ENCODE measurements at regions not wholly inside any gene's neighbourhood (a gene's known extent, or its start where the extent isn't known, plus 50 kb on each side); places are given as distances from the start of the nearest gene placed in this dataset.

DNA sequence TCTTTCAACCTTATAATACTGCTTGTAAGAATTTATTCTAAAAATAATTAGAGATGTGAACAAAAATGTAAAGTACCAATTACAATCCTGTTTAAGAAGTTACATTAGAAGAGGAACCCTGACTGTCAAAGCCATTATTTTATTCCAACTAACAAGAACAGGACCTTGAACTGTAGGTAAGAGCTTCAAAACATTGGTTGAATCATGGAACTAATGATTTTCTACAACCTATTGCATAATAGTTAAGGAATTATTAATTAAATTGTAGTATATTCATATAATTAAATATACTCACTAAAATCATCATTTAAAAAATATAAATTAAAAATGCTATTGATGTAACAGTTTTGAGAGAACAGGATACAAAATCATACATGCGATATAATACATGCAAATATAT, 649.4 kb upstream of the KIRREL3 start:
- H3K9ac ChIP-seq (ENCODE audit: control insufficient read depth, insufficient read depth, low read length), result no peak overlapping the region
- ATAC-seq (no peak), DNase-seq (ENCODE audit: low read depth, low spot score) (no peak), FAIRE-seq (no peak)
- no peak for TF ChIP-seq LARP7 (IDR thresholded peaks at IDR 0.05)
- no peak for TF ChIP-seq SMAD5 (IDR thresholded peaks at IDR 0.05; ENCODE audit: low read depth)
- TF ChIP-seq, protein P1, sequence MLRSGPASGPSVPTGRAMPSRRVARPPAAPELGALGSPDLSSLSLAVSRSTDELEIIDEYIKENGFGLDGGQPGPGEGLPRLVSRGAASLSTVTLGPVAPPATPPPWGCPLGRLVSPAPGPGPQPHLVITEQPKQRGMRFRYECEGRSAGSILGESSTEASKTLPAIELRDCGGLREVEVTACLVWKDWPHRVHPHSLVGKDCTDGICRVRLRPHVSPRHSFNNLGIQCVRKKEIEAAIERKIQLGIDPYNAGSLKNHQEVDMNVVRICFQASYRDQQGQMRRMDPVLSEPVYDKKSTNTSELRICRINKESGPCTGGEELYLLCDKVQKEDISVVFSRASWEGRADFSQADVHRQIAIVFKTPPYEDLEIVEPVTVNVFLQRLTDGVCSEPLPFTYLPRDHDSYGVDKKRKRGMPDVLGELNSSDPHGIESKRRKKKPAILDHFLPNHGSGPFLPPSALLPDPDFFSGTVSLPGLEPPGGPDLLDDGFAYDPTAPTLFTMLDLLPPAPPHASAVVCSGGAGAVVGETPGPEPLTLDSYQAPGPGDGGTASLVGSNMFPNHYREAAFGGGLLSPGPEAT (IDR thresholded peaks at IDR 0.05; ENCODE audit: low read depth), result no peak
- TF ChIP-seq BACH1 (IDR thresholded peaks at IDR 0.05; ENCODE audit: borderline replicate concordance), result no peak
- no peak for TF ChIP-seq NR2C2 (IDR thresholded peaks at IDR 0.05; ENCODE audit: borderline replicate concordance, control insufficient read depth, insufficient read length, low read depth)
- no peak for TF ChIP-seq TCF12 (IDR thresholded peaks at IDR 0.05; ENCODE audit: low read depth, low read length)
- no peak for TF ChIP-seq NR2C1 (IDR thresholded peaks at IDR 0.05)
- TF ChIP-seq RELA (IDR thresholded peaks at IDR 0.05; ENCODE audit: borderline replicate concordance, partially characterized antibody), result no peak
- TF ChIP-seq CHD1 (IDR thresholded peaks at IDR 0.05; ENCODE audit: low read depth, low read length), result no peak
- TF ChIP-seq IRF4 (IDR thresholded peaks at IDR 0.05; ENCODE audit: low read depth, low read length), result no peak
- no peak for TF ChIP-seq FOXM1 (IDR thresholded peaks at IDR 0.05; ENCODE audit: low read depth, low read length)
- no peak for TF ChIP-seq SPI1 (IDR thresholded peaks at IDR 0.05; ENCODE audit: borderline replicate concordance, insufficient read depth, low read depth, low read length)
- TF ChIP-seq, protein P2, sequence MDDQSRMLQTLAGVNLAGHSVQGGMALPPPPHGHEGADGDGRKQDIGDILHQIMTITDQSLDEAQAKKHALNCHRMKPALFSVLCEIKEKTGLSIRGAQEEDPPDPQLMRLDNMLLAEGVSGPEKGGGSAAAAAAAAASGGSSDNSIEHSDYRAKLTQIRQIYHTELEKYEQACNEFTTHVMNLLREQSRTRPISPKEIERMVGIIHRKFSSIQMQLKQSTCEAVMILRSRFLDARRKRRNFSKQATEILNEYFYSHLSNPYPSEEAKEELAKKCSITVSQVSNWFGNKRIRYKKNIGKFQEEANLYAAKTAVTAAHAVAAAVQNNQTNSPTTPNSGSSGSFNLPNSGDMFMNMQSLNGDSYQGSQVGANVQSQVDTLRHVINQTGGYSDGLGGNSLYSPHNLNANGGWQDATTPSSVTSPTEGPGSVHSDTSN (IDR thresholded peaks at IDR 0.05; ENCODE audit: insufficient replicate concordance, low read depth, low read length), result no peak
- TF ChIP-seq ZNF217 (IDR thresholded peaks at IDR 0.05), result no peak
- H4K20me1 ChIP-seq (ENCODE audit: control insufficient read depth, insufficient read depth), result no peaks in the 10 kb centered on the region
- POLR2A ChIA-PET, result no interaction called here
- no peaks in the 10 kb centered on the region for H3K36me3 ChIP-seq (ENCODE audit: control insufficient read depth in 2 of 2, insufficient read depth in 2 of 2, low read length in 1 of 2)
- CTCF ChIA-PET, result no interaction called here
- no TSS peak for BruUV-seq (replicated peaks)
- no peak overlapping the region for H2AFZ ChIP-seq (ENCODE audit: control insufficient read depth, low read depth, low read length)
- in situ Hi-C loops (cut with MboI), result no loop called here
- H3K4me3 ChIP-seq, result no peak overlapping the region
- no peaks in the 10 kb centered on the region for H3K4me1 ChIP-seq (ENCODE audit: control insufficient read depth, insufficient read depth, low read length)
- H3K4me2 ChIP-seq (ENCODE audit: control insufficient read depth, insufficient read depth), result no peak overlapping the region
- intact Hi-C loops (cut with micrococcal nuclease; ENCODE audit: unreplicated experiment), result no loop called here
- no peak overlapping the region for H3K27ac ChIP-seq (ENCODE audit: control insufficient read depth, insufficient read depth)
- no peaks in the 10 kb centered on the region for H3K79me2 ChIP-seq (ENCODE audit: control insufficient read depth, insufficient read depth, low read length)
- no peaks in the 10 kb centered on the region for H3K27me3 ChIP-seq (replicated peaks in 1 of 2; ENCODE audit: control insufficient read depth in 2 of 2, insufficient read depth in 2 of 2, low read length in 1 of 2)
- 89% methylated on average over 1 of the region's 1 CpG for WGBS (ENCODE audit: insufficient coverage, insufficient replicate concordance, low lambda C conversion rate, missing lambda C conversion rate)
- RAD21 ChIA-PET (ENCODE audit: unreplicated experiment), result no interaction called here
- SMC1A ChIA-PET (ENCODE audit: uncharacterized antibody, unreplicated experiment), result no interaction called here
- H3K9me3 ChIP-seq (replicated peaks; ENCODE audit: control insufficient read depth, insufficient read depth, low read length), result no peaks in the 10 kb centered on the region

Measured in GM12878 (cell line).